ENCODE measurements at regions not wholly inside any gene's neighbourhood (a gene's known extent, or its start where the extent isn't known, plus 50 kb on each side); places are given as distances from the start of the nearest gene placed in this dataset.

DNA sequence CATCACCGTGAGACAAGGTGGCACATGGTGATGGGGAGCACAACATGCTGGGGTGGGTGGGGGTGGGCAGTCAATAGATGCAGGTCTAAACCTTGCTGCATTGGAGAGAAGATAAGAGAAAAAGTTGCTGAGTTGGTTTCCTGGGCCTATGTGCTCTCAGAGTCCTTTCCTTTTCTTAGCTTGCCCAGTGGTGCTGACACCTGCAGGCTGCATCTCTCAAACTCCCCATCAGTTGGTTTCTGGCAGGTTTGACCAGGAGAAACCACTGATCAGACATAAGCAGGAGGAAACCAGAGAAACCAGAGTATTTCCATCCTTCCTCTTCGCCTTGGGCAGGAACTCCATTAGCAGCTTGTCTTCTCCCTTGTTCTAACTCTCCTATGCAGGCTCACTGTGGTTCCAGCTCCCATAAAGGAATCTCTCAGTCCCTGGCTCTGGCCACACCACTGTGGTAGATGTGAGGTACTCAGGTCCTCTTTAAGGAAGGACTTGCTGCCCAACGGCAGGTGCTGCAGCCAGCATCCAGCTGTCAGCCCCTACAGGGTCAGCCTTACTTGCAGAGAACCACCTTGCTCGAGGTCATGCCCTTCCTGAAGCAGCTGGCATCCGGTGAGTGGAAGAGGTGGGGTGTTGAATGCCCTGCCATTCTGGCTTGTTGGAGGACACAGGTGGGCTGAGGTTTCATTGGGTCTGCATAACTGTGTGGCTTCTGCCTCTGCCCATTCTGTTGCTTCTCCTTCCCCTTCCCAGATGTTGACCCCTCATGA lies 172.3 kb upstream of the ANKRD28 start:
- in situ Hi-C loops (cut with MboI; ENCODE audit: low sequenced_read_pairs) = no loop called here
- H4K91ac ChIP-seq (ENCODE audit: insufficient read depth, low read depth, low read length) = no peak overlapping the region
- H3K79me1 ChIP-seq (ENCODE audit: low read depth in 1 of 2, low read length in 2 of 2) = no peaks in the 10 kb centered on the region; a peak in 1 of 4 replicates
- no peaks in the 10 kb centered on the region; the same call in 1 of the 2 replicates for H3K4me1 ChIP-seq (ENCODE audit: control insufficient read depth, insufficient read depth, low read length)
- no peak overlapping the region for H2BK15ac ChIP-seq (ENCODE audit: low read depth, low read length)
- no peaks in the 10 kb centered on the region for H3K9me3 ChIP-seq (ENCODE audit: control insufficient read depth, insufficient read depth, low read length)
- ATAC-seq (ENCODE audit: low read depth) (no peak), DNase-seq (no peak)
- H2BK5ac ChIP-seq (ENCODE audit: low read depth, low read length, poor library complexity, severe bottlenecking) = no peak overlapping the region
- intact Hi-C loops (cut with micrococcal nuclease) = no loop called here
- no peak overlapping the region for H4K5ac ChIP-seq (ENCODE audit: low read depth, low read length)
- ChIA-PET POLR2A (ENCODE audit: unreplicated experiment) (no interaction called here), CTCF (no interaction called here)
- H3K27ac ChIP-seq (ENCODE audit: insufficient read depth, low read length) = no peak overlapping the region
- BruUV-seq (replicated peaks) = no TSS peak
- no peak for TF ChIP-seq MAZ (IDR thresholded peaks at IDR 0.05; ENCODE audit: borderline replicate concordance, low read depth, low read length)
- TF ChIP-seq RFX5 (IDR thresholded peaks at IDR 0.05; ENCODE audit: low read depth, low read length) = no peak
- no peak for TF ChIP-seq FOS (IDR thresholded peaks at IDR 0.05; ENCODE audit: low read depth, low read length)
- TF ChIP-seq, protein P1, sequence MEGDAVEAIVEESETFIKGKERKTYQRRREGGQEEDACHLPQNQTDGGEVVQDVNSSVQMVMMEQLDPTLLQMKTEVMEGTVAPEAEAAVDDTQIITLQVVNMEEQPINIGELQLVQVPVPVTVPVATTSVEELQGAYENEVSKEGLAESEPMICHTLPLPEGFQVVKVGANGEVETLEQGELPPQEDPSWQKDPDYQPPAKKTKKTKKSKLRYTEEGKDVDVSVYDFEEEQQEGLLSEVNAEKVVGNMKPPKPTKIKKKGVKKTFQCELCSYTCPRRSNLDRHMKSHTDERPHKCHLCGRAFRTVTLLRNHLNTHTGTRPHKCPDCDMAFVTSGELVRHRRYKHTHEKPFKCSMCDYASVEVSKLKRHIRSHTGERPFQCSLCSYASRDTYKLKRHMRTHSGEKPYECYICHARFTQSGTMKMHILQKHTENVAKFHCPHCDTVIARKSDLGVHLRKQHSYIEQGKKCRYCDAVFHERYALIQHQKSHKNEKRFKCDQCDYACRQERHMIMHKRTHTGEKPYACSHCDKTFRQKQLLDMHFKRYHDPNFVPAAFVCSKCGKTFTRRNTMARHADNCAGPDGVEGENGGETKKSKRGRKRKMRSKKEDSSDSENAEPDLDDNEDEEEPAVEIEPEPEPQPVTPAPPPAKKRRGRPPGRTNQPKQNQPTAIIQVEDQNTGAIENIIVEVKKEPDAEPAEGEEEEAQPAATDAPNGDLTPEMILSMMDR (conservative IDR thresholded peaks at IDR 0.05; ENCODE audit: low read depth, low read length) = no peak
- TF ChIP-seq CHD1 (IDR thresholded peaks at IDR 0.05; ENCODE audit: low read depth, low read length) = no peak
- TF ChIP-seq RAD21 (IDR thresholded peaks at IDR 0.05; ENCODE audit: low read length) = no peak
- H3K4me3 ChIP-seq (ENCODE audit: insufficient read depth, low read depth, low read length) = no peak overlapping the region
- H3K9me1 ChIP-seq (ENCODE audit: insufficient read depth, low read length) = no peaks in the 10 kb centered on the region
- no peak overlapping the region for H3K18ac ChIP-seq (ENCODE audit: low read depth, low read length)
- H4K8ac ChIP-seq (ENCODE audit: low read depth in 2 of 2, low read length in 2 of 2) = no peak overlapping the region
- no peak overlapping the region for H3K9ac ChIP-seq (ENCODE audit: low read depth, low read length)
- no peak overlapping the region for H2AK5ac ChIP-seq (ENCODE audit: low read depth, low read length)
- no peaks in the 10 kb centered on the region; the same call in 1 of the 2 replicates for H3K27me3 ChIP-seq (ENCODE audit: control insufficient read depth, insufficient read depth, low read length)
- H2BK120ac ChIP-seq (ENCODE audit: low read depth, low read length) = no peak overlapping the region
- H3K4me2 ChIP-seq (ENCODE audit: low read depth, low read length) = no peak overlapping the region
- no peak overlapping the region for H3K23ac ChIP-seq (ENCODE audit: low read depth, low read length)
- no peak overlapping the region for H3K14ac ChIP-seq (replicated peaks; ENCODE audit: low read depth, low read length)
- WGBS, 2 experiments (ENCODE audit: extremely low coverage in 2 of 2, insufficient read length in 1 of 2) = no CpG with 5 or more reads among the region's 5 CpGs
- H2BK20ac ChIP-seq (ENCODE audit: low read depth, low read length) = no peak overlapping the region
- H2AK9ac ChIP-seq (replicated peaks; ENCODE audit: low read depth, low read length, poor library complexity) = no peak overlapping the region
- dilution Hi-C loops (cut with HindIII; ENCODE audit: low sequenced_read_pairs, unreplicated experiment) = no loop called here
- H2AFZ ChIP-seq (replicated peaks; ENCODE audit: low read length, poor library complexity) = no peak overlapping the region
- H4K20me1 ChIP-seq (ENCODE audit: insufficient read depth, low read length) = no peaks in the 10 kb centered on the region
- H3K56ac ChIP-seq (ENCODE audit: extremely low read depth, insufficient read depth, low read length) = no peak overlapping the region
- no peaks in the 10 kb centered on the region for H3K36me3 ChIP-seq (ENCODE audit: control insufficient read depth, insufficient read depth, low read length)
- H3K4ac ChIP-seq (ENCODE audit: low read depth, low read length) = no peak overlapping the region

All from IMR-90 (cell line).